H7 (cell line): ENCODE measurements at regions not wholly inside any gene's neighbourhood (a gene's known extent, or its start where the extent isn't known, plus 50 kb on each side); places are given as distances from the start of the nearest gene placed in this dataset.
"Not testable (repeated sequence)": the region's sequence is repeated elsewhere in the genome, so short reads cannot be mapped to it uniquely, and the experiment has no call there.

ENCODE experiments used
- DNase-seq: peaks from one replicate; pipeline ENCODE4 v3.0.0; 2012
- H3K27me3 ChIP-seq: 2 replicates; pipeline ENCODE4 v1.6.0; 2011; ENCODE audit warnings: mild to moderate bottlenecking, low read length; ENCODE audit not compliant: control insufficient read depth, insufficient read depth
- H3K36me3 ChIP-seq: replicated peaks from 2 replicates; pipeline ENCODE4 v1.5.1; 2011; ENCODE audit warnings: low read length; ENCODE audit not compliant: control insufficient read depth, insufficient read depth
- H3K4me3 ChIP-seq: 2 replicates; pipeline ENCODE4 v1.5.1; 2011; ENCODE audit warnings: low read depth, mild to moderate bottlenecking, control low read depth, low read length, moderate library complexity; ENCODE audit not compliant: insufficient read depth

DNA sequence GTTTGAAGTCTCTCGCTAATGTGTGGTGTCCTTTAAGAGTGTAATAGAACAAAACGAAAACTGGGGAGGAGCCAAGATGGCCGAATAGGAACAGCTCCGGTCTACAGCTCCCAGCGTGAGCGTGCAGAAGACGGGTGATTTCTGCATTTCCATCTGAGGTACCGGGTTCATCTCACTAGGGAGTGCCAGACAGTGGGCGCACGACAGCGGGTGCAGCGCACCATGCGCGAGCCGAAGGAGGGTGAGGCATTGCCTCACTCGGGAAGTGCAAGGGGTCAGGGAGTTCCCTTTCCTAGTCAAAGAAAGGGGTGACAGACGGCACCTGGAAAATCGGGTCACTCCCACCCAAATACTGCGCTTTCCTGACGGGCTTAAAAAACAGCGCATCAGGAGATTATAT is 661.2 kb upstream of the HS3ST1 start:
- not testable (repeated sequence) for H3K4me3 ChIP-seq, DNase-seq, H3K36me3 ChIP-seq, H3K27me3 ChIP-seq

DNA sequence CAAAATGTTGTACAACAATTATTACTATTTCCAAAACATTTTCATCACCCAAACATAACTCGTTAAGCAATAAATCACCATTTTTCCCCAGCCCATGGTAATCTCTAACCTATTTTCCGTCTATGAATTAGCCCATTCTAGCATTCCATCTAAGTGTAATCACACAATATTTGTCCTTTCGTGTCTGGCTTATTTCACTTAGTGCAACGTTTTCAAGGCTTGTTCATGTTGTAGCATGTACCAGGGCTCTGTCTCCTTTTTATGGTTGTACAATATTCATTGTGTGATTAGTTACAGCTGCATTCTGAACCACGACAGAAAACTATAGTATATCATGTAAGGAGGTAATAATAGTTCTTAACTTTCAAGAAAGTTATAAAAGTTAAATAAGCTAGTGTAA is 656.0 kb upstream of the HS3ST1 start:
- Histone ChIP-seq H3K4me3 (no peak overlapping the region), H3K36me3 (no peaks in the 10 kb centered on the region), H3K27me3 (no peaks in the 10 kb centered on the region)
- no peak for DNase-seq

DNA sequence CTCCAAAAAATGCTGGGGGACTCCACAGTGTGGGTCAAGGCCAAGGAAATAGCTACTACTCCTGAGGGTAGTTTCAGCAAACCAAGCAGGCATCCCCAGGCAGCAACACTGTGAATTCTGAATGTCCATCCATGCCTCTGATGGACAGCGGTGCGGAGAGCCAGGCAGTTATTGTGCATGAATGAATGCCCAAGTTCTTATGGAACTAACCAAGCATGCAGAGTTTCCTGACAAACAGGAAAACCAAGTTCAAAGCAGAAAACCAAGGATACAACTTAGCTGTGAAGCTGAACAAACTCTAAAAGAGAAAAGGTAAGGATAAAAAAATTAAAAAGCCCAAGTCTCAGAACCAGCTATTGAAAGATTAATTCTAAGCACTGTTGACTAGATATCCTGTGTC is 642.6 kb upstream of the HS3ST1 start:
- Histone ChIP-seq H3K27me3 (no peaks in the 10 kb centered on the region), H3K36me3 (no peaks in the 10 kb centered on the region), H3K4me3 (no peak overlapping the region)
- no peak for DNase-seq

DNA sequence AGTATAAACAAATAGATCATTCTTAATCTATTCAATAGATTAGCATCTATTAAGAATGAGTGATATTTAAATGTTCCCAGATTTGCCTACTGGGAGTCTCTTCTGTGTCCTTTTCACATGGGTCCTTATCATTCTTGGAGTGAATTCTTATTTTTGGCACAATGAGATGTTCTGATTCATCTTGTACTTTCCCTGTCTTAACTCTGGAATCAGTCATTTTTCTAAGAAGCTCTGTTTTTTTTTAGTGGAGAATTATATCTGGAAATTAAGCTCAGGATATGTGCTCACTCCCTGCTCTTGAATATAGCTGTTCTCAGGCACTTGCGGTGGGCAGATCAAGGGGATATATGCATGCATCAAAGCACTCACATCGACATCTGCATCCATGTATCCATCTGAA is 625.3 kb upstream of the HS3ST1 start:
- no peaks in the 10 kb centered on the region for H3K36me3 ChIP-seq
- H3K27me3 ChIP-seq: no peaks in the 10 kb centered on the region
- no peak overlapping the region for H3K4me3 ChIP-seq
- DNase-seq: no peak

DNA sequence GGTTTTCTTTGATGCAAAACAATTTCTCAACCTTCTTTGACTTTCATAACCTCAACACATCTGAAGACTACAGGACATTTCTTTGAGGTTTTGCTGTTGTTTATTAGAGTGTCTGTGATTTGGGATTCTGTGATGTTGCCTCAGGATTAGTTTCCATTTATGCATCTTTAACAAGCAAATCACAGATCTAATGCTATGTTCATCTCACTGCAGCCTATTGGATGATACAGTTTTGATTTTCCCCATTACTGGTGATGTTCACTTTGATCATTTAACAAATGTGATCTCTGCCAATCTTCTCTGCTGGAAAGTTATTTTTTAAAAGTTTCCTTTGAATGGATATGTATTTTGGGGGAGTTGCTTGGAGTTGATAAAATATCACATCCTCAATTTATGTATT is 624.9 kb upstream of the HS3ST1 start:
- no peak overlapping the region for H3K4me3 ChIP-seq
- H3K27me3 ChIP-seq: no peaks in the 10 kb centered on the region
- H3K36me3 ChIP-seq: no peaks in the 10 kb centered on the region
- DNase-seq: no peak

DNA sequence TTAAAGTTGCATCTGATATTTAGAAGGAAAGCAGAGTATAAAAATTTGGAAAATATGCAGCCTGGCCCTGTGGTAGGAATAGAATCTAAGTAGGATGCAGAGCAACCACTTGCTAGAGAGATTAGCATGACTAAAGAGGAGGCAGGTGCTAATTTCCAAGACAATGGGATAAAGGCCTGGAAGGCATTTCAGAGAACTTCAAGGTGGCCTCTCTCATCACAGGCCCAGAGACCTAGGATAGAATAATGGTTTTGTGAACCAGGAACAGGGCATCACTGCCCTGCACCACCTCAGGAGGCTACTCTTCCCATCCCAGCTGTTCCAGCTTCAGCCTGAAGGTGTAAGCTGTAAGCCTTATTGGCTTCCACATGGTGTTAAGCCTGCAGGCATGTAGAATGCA is 621.7 kb upstream of the HS3ST1 start:
- H3K27me3 ChIP-seq: no peaks in the 10 kb centered on the region
- H3K36me3 ChIP-seq: no peaks in the 10 kb centered on the region
- no peak overlapping the region for H3K4me3 ChIP-seq
- DNase-seq: peak; percentile 6

DNA sequence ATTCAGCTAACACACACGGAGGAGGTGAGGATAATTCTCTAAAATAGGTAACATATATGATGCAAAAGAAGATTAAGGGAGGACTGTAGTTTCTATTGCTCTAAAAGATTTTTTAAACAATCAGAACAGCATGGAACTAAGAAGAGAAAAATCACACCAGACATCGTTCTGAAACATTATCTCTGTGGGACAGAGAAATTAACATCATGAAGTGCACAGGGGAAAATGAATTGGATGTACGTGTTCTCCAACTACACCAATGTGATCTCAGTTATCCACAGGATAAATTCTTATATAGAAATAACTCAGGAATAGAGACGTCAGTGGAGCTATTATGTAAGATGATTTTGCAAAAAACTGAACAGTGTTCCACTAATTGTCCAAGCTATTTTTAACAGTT is 614.1 kb upstream of the HS3ST1 start:
- Histone ChIP-seq H3K36me3 (no peaks in the 10 kb centered on the region), H3K4me3 (no peak overlapping the region), H3K27me3 (no peaks in the 10 kb centered on the region)
- DNase-seq: no peak

DNA sequence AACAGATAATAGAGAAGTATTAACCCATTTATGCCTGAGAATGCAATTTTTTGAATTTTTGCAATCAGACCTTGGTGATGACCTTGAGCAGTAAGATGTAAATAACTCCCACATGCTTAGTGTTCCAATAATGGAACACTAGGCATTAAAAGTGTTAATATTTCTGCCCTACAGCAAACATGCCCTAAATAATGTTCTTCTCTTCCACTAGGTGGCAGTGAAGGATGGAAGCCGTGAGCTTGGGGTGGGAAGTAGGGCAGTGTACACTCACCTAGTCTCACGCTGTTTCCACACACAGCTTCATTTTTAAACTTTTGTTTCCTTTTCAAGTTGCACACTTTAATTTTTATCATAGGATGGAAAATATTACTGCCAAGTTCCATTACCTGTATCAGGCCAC is 613.1 kb upstream of the HS3ST1 start:
- DNase-seq: peak; percentile 13
- H3K36me3 ChIP-seq: no peaks in the 10 kb centered on the region
- H3K4me3 ChIP-seq: no peak overlapping the region
- no peaks in the 10 kb centered on the region for H3K27me3 ChIP-seq

DNA sequence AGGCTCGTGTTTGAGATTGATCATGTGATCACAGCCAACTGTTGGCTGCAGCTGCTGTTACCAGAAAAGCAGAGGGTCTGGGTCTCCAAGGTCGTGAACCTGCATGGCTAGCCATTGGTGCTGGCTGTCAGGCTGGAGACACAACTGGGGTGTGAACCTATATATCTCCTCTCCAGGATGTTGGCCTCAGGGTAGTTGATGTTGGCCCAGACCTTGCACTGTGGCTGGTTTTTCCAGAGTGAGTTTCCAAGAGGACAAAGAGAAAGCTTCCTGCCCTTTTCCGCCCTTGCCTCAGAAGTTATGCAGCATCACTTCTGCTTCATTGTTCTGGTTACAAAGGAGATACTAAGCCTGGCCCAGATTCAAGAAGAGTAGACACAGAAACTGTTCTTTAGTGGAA is 607.8 kb upstream of the HS3ST1 start:
- Histone ChIP-seq H3K27me3 (no peaks in the 10 kb centered on the region), H3K4me3 (no peak overlapping the region), H3K36me3 (no peaks in the 10 kb centered on the region)
- no peak for DNase-seq

DNA sequence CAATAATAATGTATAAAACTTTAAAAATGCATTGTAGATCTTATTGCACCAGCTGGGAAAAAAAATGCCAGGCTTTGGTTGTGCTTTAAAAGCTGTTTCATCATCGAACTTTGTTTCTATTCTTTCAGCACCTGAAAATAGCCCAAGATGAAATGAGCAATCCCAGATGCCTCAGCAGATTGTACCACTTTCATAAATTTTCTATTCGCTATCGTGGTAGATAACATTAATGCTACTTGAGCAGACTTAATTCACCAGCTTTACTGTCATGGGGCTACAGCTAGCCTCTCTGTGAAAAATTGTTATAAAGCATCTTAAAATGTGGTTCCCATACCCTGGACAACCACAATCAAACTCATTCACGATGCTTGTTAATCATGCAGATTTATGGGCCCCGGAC is 599.6 kb upstream of the HS3ST1 start:
- Histone ChIP-seq H3K4me3 (no peak overlapping the region), H3K27me3 (no peaks in the 10 kb centered on the region), H3K36me3 (no peaks in the 10 kb centered on the region)
- DNase-seq: no peak

DNA sequence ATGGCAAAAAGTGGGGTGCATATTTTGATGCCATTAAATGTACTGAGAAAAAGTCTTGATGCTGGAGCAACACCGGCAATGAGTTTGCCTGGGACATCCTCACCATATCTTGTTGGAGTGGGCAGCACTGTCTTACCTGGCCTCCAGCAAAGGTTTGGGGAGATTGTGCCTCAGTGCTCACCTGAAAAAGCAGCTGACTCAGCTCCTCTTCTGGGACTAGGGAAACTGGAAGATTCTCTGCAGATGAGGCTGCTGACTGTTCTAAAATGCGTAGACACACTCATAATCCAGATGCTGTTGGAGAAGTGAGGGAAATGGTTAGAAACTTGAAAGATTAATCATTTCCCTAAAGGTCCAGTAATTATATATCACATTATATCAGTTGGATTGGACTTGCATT is 593.7 kb upstream of the HS3ST1 start:
- no peaks in the 10 kb centered on the region for H3K36me3 ChIP-seq
- DNase-seq: no peak
- no peak overlapping the region for H3K4me3 ChIP-seq
- H3K27me3 ChIP-seq: no peaks in the 10 kb centered on the region

DNA sequence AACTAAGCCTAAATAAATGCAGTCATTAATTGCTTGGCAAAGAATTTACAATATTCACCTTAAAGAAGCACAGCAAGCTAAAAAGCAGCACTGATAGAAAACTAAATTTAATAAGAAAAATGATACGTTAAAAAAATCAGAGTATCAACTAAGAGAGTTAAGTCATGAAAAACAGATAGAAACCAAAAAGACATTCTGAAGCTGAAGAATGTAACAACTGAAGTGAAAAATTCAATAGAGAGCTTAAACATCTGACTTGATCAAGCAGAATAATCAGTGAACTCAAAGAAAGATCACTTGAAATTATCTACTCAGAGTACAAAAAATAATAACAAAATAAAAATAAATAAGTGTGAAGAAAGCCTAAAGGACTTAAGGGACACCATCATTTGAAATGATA is 588.0 kb upstream of the HS3ST1 start:
- DNase-seq: no peak
- H3K36me3 ChIP-seq: no peaks in the 10 kb centered on the region

DNA sequence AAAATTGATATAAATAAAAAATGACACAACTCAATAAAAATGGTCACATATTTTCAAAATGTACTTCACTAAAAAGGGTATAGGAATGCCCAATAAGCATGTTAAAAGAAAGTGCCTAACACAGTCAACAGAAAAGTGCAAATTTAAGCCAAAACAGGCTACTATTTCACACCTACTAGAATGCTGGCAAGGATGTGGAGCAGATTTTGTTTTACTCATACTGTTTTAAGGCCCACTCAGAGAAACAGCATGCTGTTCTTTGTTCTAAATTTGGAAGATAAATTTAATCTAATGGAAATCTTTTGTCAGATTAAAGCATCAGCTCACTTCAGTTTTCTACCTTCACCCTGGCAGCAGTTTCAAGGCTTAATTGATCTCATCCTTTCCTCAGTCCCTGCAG is 576.8 kb upstream of the HS3ST1 start:
- no peak overlapping the region for H3K4me3 ChIP-seq
- no peaks in the 10 kb centered on the region for H3K36me3 ChIP-seq
- H3K27me3 ChIP-seq: no peaks in the 10 kb centered on the region
- DNase-seq: no peak

More for the DNA sequence above, 588.0 kb upstream of the HS3ST1 start:
- Histone ChIP-seq H3K4me3 (no peak overlapping the region), H3K27me3 (no peaks in the 10 kb centered on the region)

DNA sequence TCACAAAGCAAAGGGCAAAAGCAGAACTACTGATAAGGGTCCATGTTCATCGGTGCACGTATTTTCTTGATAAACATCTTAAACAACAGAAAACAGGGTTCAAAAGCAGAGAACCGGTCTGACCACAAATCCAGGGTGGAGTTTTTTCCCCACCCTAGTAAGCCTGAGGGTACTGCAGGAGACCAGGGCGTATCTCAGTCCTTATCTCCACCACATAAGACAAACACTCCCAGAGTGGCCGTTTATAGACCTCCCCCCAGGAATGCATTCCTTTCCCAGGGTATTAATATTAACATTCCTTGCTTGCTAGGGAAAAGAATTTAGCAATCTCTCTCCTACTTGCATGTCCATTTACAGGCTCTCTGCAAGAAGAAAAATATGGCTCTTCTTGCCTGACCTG is 567.9 kb upstream of the HS3ST1 start:
- not testable (repeated sequence) for DNase-seq, H3K36me3 ChIP-seq, H3K4me3 ChIP-seq, H3K27me3 ChIP-seq

DNA sequence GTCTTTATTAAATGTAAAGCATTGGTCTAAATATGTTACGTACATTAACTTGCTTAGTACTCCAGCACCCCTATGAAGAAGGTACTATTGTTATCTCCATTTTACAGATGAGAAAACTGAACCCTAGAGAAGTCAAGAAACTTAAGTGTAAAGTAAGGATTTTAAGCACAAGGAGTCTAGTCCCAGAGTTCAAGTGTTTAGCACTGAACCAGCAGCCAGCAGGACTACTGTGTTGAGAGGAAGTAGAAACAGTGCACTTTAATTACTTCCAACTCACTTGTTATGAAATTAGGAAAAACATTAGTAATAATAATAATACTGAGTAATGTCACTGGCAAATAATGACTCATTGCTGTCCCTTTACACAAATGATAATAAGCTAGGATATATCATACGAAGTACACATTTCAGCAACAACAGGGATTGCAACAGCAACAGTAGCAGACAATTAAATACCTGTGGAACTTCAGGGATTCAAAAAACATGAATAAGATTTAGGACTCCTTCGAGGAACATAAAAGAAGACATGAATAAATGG is 548.1 kb upstream of the HS3ST1 start:
- H3K4me3 ChIP-seq: no peak overlapping the region
- DNase-seq: no peak
- H3K27me3 ChIP-seq: no peaks in the 10 kb centered on the region
- no peaks in the 10 kb centered on the region for H3K36me3 ChIP-seq

DNA sequence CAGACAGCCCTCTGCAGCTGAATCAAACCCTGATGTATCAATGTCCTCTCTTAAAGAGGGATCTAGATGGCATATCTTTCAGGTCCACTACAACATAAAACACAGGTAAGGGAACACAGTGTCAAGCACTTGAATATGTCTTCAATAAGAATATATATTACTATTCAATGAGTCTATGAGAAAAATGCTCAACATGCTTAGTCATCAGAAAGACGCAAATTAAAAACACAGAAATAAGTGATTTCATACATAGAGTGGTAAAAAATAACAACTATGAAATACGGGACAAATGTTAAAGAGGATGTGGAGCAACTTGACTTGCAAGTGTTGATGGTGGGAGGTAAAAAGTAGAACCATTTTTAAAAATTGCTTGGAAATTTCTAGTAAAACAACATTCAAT is 544.6 kb upstream of the HS3ST1 start:
- Histone ChIP-seq H3K27me3 (no peaks in the 10 kb centered on the region), H3K36me3 (no peaks in the 10 kb centered on the region), H3K4me3 (no peak overlapping the region)
- DNase-seq: no peak
